Thoracic aorta (tissue), 2 donors: ENCODE measurements at regions not wholly inside any gene's neighbourhood (a gene's known extent, or its start where the extent isn't known, plus 50 kb on each side); places are given as distances from the start of the nearest gene placed in this dataset.

Source experiments
- ATAC-seq: fragments of 150-250 bp; one replicate; pipeline ENCODE4 v1.8.0; 2017; ENCODE audit warnings: low read depth; ENCODE audit not compliant: insufficient number of reproducible peaks, low FRiP score
- DNase-seq: peaks from one replicate; pipeline ENCODE4 v3.0.0-alpha.2; 2020; ENCODE audit warnings: low spot score
- H3K27ac ChIP-seq, 2 donors: fragments of 200-600 bp; sonication (generic); 1 replicate in 1 of 2; 2 replicates in 1 of 2; pipeline ENCODE4 v1.5.1; 2016; ENCODE audit warnings: mild to moderate bottlenecking in 2 of 2, moderate library complexity in 2 of 2
- H3K27me3 ChIP-seq: fragments of 200-600 bp; sonication (generic); replicated peaks from 2 replicates; pipeline ENCODE4 v1.6.0; 2016; ENCODE audit warnings: mild to moderate bottlenecking; ENCODE audit not compliant: insufficient read depth
- H3K36me3 ChIP-seq: fragments of 200-600 bp; sonication (generic); one replicate; pipeline ENCODE4 v1.5.1; 2016
- H3K4me1 ChIP-seq, 2 donors: fragments of 200-600 bp; sonication (generic); 1 replicate in 1 of 2; 2 replicates in 1 of 2; pipeline versions ENCODE4 v1.5.1 to v1.6.0; 2016; ENCODE audit warnings: low read depth in 2 of 2, mild to moderate bottlenecking in 1 of 2; ENCODE audit not compliant: control insufficient read depth in 1 of 2
- H3K4me3 ChIP-seq: fragments of 200-600 bp; sonication (generic); 2 replicates; pipeline ENCODE4 v1.5.1; 2016; ENCODE audit warnings: mild to moderate bottlenecking
- H3K9me3 ChIP-seq: fragments of 200-600 bp; sonication (generic); 2 replicates; pipeline ENCODE4 v1.5.1; 2016
- TF ChIP-seq, protein P1 (sequence below): fragments of 200-600 bp; sonication (generic); IDR thresholded peaks from one replicate; pipeline ENCODE4 v1.5.1; 2019; ENCODE audit warnings: antibody characterized with exemption

DNA sequence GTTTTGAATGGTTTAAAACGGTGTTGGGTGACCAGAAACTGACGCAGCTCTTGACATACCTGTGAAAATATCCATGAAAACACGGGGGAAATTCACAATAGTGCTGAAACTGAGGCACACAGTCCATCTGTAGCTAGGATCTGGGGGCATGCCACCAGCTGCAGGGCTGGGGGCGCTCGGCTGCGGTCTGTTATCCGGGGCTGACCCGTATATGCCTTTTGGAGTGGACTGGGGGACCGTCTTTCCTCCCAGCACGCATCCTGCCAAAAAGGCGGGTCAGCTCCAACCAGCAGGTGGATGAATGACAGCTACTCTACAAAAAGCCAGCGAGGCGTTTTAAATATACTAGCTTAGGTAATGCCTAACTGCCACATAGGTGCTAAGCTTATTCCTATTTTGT, 729.8 kb downstream of the QKI start:
- Histone ChIP-seq H3K4me3 (no peak overlapping the region), H3K4me1 (no peaks in the 10 kb centered on the region), H3K27ac (no peak overlapping the region), H3K9me3 (no peaks in the 10 kb centered on the region), H3K36me3 (no peaks in the 10 kb centered on the region), H3K27me3 (no peaks in the 10 kb centered on the region)
- ATAC-seq (no peak), DNase-seq (no peak)
- TF ChIP-seq, protein P1, sequence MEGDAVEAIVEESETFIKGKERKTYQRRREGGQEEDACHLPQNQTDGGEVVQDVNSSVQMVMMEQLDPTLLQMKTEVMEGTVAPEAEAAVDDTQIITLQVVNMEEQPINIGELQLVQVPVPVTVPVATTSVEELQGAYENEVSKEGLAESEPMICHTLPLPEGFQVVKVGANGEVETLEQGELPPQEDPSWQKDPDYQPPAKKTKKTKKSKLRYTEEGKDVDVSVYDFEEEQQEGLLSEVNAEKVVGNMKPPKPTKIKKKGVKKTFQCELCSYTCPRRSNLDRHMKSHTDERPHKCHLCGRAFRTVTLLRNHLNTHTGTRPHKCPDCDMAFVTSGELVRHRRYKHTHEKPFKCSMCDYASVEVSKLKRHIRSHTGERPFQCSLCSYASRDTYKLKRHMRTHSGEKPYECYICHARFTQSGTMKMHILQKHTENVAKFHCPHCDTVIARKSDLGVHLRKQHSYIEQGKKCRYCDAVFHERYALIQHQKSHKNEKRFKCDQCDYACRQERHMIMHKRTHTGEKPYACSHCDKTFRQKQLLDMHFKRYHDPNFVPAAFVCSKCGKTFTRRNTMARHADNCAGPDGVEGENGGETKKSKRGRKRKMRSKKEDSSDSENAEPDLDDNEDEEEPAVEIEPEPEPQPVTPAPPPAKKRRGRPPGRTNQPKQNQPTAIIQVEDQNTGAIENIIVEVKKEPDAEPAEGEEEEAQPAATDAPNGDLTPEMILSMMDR = no peak

DNA sequence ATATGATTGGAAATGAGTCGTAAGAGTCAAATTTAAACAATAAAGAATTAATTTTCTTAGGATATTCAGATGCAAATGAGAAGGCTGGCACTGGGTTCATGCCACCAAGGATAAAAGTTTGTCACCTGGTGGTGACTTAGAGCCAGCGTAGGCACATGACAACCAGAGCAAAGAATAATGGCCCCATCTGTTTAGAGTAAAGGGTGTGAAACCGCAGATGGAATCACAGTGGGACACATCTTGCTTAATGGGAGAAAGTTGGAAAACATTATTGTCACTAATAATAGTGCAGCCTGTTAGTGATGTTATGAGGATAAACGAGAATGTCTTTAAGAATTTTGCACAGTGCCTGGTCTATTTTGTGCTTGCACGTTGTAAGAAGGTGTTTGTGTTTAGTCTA, 727.8 kb downstream of the QKI start:
- TF ChIP-seq, protein P1 = no peak
- Histone ChIP-seq H3K9me3 (no peaks in the 10 kb centered on the region), H3K4me3 (no peak overlapping the region), H3K36me3 (no peaks in the 10 kb centered on the region), H3K27ac (no peak overlapping the region), H3K4me1 (no peaks in the 10 kb centered on the region), H3K27me3 (no peaks in the 10 kb centered on the region)
- DNase-seq = no peak
- ATAC-seq = no peak

DNA sequence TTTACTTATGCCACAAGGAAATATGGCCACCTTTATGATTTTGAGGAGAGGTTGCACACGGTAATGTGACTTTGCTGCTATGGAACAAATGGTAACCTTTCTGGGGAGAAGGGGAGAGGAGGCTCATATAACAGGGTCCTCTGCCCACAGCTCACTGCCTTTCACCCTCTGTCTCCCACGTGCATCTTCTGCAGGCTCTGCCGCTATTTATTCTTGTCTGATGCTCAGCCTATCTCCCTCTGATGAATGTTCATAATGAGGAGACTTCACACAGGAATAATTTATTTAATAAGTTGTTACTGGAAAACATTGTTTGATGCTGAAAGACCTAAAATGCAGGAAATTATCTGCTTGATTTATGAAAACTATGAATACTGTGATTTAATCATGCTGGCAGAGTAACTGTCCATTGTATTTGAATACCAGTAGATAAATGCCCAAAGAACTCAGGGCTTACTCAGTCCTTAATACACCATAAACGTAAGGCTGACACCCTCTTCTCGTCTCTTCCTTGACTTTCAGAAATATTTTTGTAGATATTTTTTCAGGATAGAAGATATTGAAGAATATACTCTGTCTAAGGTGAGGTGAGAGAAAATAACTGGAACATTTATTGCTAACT, 721.1 kb downstream of the QKI start:
- H3K9me3 ChIP-seq = no peaks in the 10 kb centered on the region
- TF ChIP-seq, protein P1 = no peak

DNA sequence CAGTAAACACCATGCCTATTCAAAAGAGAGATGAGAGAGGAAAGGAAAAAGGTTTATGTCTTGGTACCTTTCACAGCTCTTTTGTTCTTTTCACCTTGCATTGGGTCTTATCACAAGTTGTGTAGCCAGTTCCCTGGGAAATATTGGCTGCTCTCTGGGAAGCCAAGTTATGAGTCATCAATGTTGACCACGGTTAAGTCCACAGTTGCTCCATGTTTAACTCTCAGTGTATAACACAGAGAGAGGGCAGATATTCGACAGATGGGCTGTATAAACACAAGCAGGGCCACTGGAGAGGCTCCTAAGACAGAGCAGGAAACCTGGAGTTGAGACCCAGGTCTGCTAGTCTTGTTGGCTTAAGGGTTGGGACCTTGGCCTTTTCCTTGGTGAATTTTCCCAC, 718.6 kb downstream of the QKI start:
- Histone ChIP-seq H3K27ac (no peak overlapping the region), H3K9me3 (no peaks in the 10 kb centered on the region), H3K4me1 (no peaks in the 10 kb centered on the region), H3K36me3 (no peaks in the 10 kb centered on the region), H3K4me3 (no peak overlapping the region), H3K27me3 (no peaks in the 10 kb centered on the region)
- no peak for ATAC-seq
- TF ChIP-seq, protein P1 = no peak
- DNase-seq = no peak

More for the DNA sequence above, 721.1 kb downstream of the QKI start:
- H3K4me3 ChIP-seq = no peak overlapping the region
- no peak for ATAC-seq
- no peak for DNase-seq
- no peaks in the 10 kb centered on the region for H3K27me3 ChIP-seq
- no peak overlapping the region for H3K27ac ChIP-seq
- H3K4me1 ChIP-seq = no peaks in the 10 kb centered on the region
- no peaks in the 10 kb centered on the region for H3K36me3 ChIP-seq

DNA sequence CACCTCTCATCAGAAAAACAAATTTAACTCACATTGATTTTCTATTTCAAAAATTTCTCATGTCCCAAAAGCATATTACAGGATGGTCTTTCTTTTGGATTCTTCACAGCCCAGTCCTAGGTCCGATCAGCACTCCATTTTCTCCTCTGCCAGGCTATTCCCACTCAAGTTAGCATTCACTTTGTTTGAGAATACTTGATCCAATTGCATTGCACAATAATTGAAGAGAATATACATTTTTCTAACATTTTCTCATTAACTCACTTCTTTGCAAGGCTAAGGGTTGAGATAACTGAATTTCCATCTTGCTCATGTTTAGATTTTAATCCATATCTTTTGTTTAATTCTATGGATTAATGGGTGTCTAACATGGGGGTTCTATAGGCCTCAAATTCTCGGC, 716.1 kb downstream of the QKI start:
- Histone ChIP-seq H3K9me3 (no peaks in the 10 kb centered on the region), H3K36me3 (no peaks in the 10 kb centered on the region), H3K27me3 (no peaks in the 10 kb centered on the region), H3K27ac (no peak overlapping the region), H3K4me3 (no peak overlapping the region), H3K4me1 (no peaks in the 10 kb centered on the region)
- ATAC-seq (no peak), DNase-seq (no peak)
- TF ChIP-seq, protein P1 = no peak
